ENCODE measurements at regions not wholly inside any gene's neighbourhood (a gene's known extent, or its start where the extent isn't known, plus 50 kb on each side); places are given as distances from the start of the nearest gene placed in this dataset.
A peak's percentile ranks its signal among the peaks of the same experiment; 100 is the strongest.
"Not testable (repeated sequence)": the region's sequence is repeated elsewhere in the genome, so short reads cannot be mapped to it uniquely, and the experiment has no call there.

GRCh38 chr22:44632541-44633396, 69.2 kb upstream of the PRR5 start:
- DNase-seq (ENCODE audit: low read depth, low spot score) = peak; percentile 62
- no peak overlapping the region for H3K4me3 ChIP-seq (ENCODE audit: low read length)

GRCh38 chr22:44630826-44631225, 71.2 kb upstream of the PRR5 start:
- H3K4me3 ChIP-seq (ENCODE audit: low read length) = no peak overlapping the region
- DNase-seq (ENCODE audit: low read depth, low spot score) = no peak

GRCh38 chr22:44628835-44629234, 73.2 kb upstream of the PRR5 start:
- no peak overlapping the region for H3K4me3 ChIP-seq (ENCODE audit: low read length)
- no peak for DNase-seq (ENCODE audit: low read depth, low spot score)

DNA sequence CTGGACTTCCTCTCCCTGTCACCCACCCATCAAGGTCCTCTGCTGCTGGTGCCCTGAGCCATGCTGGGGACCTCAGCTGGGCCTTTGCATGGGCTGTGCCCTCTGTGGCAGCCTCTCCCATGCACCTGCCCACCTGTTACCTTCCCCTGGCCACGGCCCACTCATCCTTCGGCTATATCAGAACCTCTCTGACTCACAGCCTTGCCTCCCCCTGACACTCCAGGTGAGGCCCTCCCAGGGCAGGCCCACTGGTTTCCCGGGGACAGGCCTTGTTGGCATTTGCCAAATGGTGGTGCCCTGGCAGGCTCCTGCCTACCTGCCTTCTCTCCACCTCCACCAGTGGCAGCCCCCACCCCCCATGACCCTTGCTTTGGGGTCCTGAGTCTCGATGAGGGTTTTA, 73.7 kb upstream of the PRR5 start:
- no peak overlapping the region for H3K4me3 ChIP-seq (ENCODE audit: low read length)
- DNase-seq (ENCODE audit: low read depth, low spot score) = no peak

DNA sequence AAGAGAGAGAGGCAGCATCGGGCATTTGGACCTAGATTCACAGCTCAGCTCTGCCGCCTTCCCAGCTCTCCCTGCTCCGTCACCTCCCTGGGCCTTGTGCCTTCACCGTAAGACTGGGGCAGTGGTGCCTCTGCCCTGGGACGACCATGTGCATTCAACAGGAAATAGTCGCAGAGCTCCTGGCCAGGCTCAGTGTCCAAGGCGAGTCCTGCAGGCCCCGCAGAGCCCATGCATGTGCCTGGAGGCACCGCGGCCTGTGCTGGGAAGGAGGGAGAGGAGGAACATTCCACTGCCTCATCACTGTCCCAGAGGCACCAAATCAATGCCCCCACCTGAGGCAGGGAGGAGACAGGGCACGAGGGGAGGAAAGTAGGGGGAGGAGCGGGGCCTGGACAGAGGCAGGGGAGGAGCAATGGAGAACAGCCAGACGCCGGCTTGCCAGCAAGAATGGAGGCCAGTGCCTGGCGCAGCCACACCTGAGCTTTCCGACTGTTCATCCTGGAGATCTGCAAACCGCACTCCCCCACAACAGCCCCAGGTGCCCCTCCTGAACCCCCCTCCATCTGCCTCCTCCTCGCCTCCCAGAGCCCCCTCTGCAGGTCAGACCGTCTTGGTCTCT, 74.4 kb upstream of the PRR5 start:
- no peak for DNase-seq (ENCODE audit: low read depth, low spot score)
- H3K4me3 ChIP-seq (ENCODE audit: low read length) = no peak overlapping the region

DNA sequence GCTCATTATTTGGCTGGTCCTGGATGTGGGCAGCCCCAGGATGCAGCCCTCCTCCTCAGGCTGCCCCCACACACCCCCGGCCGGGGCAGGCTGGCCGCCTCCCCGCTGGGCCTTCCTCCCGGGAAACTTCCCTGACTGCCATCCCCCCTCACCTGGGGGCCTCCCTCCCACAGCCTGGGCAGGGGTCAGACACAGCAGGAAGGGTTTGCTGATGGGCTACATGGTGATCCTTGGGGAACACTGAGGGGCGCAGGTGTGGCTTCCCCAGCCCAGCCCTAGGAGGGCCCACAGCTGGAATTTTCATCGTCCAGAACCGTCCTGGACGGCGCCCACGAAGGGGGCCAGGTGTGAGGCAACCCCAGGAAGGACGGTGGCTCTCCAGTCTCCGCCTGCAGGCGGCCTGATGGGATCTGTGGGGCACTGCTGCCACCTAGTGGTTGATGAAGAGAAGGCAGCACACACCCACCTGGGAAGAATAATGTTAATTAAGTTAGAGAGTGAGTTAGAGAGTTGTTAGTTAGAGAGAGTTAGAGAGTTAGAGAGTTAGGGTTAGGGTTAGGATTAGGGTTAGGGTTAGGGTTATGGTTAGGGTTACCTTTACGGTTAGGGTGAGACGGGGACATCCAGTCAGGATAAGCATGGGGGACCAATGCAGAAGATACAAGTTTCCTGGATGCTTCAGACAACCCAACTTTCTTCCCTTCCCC, 75.9 kb upstream of the PRR5 start:
- DNase-seq (ENCODE audit: low read depth, low spot score) = peak; percentile 49
- no peak overlapping the region for H3K4me3 ChIP-seq (ENCODE audit: low read length)

DNA sequence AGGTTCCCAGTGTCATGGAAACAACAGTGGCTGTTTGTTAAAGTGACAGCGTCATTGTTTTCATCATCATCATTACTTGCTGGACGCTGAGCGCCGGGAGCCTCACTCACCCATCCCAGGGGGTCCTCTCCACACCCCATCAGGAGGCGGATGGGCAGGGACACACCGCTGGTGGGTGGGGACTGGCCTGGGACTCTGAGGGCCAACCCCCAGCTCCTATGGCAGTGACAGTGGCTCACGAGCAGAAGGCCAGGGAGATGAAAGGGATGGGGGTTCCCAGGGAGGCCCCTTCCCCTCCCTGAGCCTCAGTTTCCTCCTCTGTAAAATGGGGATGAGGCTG, 76.6 kb upstream of the PRR5 start:
- no peak overlapping the region for H3K4me3 ChIP-seq (ENCODE audit: low read length)

GRCh38 chr22:44624689-44625420, 77.1 kb upstream of the PRR5 start:
- no peak for DNase-seq (ENCODE audit: low read depth, low spot score)
- H3K4me3 ChIP-seq (ENCODE audit: low read length) = no peak overlapping the region

More for the DNA sequence above, 76.6 kb upstream of the PRR5 start:
- DNase-seq (ENCODE audit: low read depth, low spot score) = no peak

DNA sequence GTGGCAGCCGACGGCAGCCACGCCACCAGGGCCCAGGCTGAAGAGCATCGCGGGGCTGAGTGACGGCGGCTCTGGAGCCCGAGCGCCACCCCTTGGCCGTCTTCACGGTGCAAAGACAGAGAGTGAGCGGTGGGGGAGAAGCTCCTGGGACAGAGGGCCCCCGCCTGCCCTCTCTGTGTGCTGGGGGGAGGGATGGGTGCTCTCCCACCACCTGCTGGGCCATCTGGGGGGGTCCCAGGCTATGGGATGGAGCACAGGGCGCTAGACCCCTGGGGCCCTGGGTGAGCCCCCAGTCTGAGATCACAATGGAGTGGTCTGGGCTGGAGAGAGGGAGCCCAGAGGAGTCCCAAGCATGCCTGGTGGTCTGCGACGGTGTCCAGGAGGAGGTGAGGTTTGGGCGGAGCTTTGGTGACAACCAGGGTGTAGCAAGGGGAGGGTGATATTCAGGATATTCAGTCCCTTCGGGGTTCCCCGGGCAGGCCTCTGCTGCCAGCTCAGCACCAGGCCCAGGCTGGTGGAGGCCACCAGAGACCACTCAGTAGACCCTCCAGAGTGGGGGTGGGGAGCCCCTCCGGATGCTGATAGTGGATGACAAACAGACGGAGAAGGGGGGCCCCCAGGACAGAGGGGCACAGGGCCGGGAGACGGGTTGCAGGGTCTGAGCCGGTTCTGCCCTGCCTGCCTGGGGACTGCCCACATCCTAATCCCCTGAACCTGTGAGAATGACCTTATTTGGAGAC, 78.1 kb upstream of the PRR5 start:
- DNase-seq (ENCODE audit: low read depth, low spot score) = no peak
- no peak overlapping the region for H3K4me3 ChIP-seq (ENCODE audit: low read length)

DNA sequence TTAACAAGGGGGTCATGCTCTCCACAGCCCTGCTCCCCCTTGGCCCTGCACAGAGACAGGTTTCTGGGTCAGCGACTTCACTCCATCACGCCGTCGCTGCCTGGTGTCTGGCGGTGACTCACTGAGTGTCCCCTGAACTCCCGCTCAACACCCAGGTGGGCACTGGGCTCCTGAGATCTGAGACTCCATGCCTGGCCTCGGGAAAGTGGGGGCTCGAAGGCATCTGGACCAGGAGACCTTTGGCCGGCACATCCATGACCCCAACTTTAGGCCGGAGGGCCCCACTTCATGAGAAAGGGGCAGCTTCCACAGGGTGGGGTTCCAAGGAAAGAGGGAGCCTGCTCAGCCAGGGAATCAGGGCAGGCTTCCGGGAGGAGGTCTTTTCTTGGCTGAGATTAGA, 79.3 kb upstream of the PRR5 start:
- no peak for DNase-seq (ENCODE audit: low read depth, low spot score)

DNA sequence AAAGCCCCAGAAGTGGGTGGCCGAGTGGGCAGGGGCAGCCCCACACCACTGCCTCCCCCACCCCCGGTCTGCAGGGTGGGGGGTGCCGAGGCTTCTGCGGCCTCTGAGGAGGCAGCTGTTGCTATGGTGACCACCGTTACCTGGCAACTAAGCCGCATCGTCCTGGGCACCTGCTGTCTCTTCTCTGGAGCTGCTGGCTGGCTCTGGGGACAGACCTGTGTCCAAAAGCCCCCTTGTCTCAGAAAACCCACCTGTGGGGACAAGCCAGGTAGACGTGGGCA, 79.9 kb upstream of the PRR5 start:
- H3K4me3 ChIP-seq (ENCODE audit: low read length) = no peak overlapping the region
- peak; percentile 60 for DNase-seq (ENCODE audit: low read depth, low spot score)

More for the DNA sequence above, 79.3 kb upstream of the PRR5 start:
- no peak overlapping the region for H3K4me3 ChIP-seq (ENCODE audit: low read length)

GRCh38 chr22:44621401-44622146, 80.4 kb upstream of the PRR5 start:
- DNase-seq (ENCODE audit: low read depth, low spot score) = no peak
- H3K4me3 ChIP-seq (ENCODE audit: low read length) = no peak overlapping the region

DNA sequence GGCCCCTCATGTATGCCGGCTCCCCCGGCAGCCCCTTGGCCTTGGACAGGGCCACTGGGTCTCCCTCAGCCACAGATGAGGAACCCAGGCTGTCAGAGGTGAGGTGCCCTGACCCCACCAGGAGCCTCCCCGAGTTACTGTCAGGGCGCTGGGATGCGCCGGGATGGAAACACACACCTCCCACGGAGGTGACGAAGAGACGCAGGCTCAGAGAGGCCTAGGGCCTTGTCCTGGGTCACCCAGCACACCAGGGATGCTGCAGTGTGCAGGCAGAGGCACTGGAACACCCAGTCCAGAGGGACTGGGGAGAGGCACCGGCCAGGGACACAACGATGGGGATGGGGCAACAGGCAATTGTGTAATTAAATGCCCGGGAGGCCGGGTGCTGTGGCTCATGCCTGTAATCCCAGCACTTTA, 81.2 kb upstream of the PRR5 start:
- DNase-seq (ENCODE audit: low read depth, low spot score) = no peak
- no peak overlapping the region for H3K4me3 ChIP-seq (ENCODE audit: low read length)

DNA sequence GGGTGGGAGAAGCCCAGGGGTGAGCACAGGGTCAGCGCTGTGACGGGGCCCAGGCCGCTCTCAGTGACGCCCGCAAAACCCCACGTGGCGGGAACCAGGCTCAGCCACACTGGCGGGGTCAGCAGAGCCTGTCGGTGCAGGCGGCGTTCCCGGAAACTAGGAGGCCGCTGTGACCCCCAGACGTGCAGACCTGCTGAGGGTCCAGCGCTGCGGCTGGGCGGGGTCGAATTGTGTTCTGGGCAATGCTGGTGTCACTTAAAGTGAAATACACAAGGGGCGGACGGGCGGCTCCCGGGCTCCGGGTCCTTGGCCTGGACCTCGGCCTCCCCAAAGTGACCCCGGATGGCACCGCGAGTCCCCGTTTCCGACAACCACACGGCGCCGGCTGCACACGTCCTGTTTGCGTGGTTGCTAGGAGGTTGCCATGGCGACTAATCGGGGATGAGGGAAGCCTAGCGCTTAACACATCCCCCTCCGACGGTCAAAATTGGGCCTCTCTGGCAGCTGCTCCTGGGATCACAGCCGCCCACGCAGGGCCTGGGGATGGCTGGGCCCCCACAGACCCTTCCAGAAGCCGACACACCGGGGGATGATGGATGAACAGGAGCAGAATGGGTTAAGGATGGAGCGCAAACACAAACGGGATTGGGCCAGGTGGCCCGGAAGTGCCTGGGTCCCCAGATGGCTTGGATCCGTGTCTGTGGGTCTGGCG, 81.7 kb upstream of the PRR5 start:
- peak; percentile 87 for DNase-seq (ENCODE audit: low read depth, low spot score)
- H3K4me3 ChIP-seq (ENCODE audit: low read length) = peak overlapping the region; percentile 40

GRCh38 chr22:44619560-44620128, 82.4 kb upstream of the PRR5 start:
- not testable (repeated sequence) for DNase-seq (ENCODE audit: low read depth, low spot score)
- H3K4me3 ChIP-seq (ENCODE audit: low read length) = peak overlapping the region; percentile 40

DNA sequence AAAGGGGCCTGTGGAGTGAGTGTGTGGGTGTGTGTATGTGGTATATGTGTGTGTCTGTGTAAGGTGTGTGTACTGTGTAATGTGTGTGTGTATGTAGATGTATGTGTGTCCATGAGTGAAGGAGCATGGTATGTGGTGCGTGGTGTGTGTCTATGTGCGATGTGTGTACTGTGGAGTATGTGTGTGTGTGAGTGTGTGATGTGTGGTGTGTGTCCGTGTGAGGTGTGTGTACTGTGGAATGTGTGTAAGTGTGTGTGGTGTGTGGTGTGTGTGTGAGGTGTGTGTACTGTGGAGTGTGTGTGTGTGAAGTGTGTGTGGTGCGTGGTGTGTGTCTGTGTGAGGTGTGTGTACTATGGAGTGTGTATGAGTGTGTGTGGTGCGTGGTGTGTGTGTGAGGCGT, 83.1 kb upstream of the PRR5 start:
- H3K4me3 ChIP-seq (ENCODE audit: low read length); DNase-seq (ENCODE audit: low read depth, low spot score): not testable (repeated sequence)

DNA sequence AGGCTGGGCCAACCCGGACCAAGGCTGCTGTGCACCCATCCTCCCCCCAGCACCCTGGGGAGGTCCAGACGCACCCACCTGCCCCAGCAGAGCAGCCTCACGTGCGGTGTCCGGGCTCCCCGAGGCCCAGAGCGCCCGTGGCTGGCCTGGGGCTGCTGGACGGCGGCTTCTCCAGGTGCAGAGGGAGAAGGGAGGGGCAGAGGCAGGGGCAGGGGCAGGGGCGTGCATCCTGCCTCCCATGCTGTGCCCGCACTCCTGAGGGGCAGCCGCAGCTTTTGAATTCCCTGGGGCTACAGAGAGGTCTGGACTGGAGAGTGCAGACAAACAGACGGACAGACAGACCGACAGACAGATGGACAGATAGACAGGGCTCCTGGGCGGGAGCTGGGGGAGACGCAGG, 83.6 kb upstream of the PRR5 start:
- H3K4me3 ChIP-seq (ENCODE audit: low read length) = no peak overlapping the region
- DNase-seq (ENCODE audit: low read depth, low spot score) = no peak

DNA sequence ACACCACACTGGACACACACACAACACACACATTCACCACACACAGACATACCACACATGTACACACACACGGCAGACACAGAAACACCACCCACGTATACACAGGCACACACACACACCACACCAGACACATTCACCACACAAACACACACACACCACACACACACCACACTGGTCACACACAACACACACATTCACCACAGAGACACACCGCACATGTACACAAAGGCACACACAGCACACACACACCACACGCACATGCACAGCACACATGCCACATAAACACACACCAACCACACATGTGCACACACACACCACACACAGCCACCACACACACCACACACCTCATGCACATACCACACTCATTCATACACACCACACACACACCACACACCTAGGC, 84.2 kb upstream of the PRR5 start:
- no peak overlapping the region for H3K4me3 ChIP-seq (ENCODE audit: low read length)
- no peak for DNase-seq (ENCODE audit: low read depth, low spot score)
